KMS-11 (cell line): ENCODE measurements at regions not wholly inside any gene's neighbourhood (a gene's known extent, or its start where the extent isn't known, plus 50 kb on each side); places are given as distances from the start of the nearest gene placed in this dataset.

Source experiments
- H2AFZ ChIP-seq: fragments of 200-600 bp; sonication (generic); 2 replicates; pipeline ENCODE4 v1.6.1; 2016; ENCODE audit warnings: antibody characterized with exemption, mixed run types, low read depth
- H3K27ac ChIP-seq: fragments of 200-600 bp; sonication (generic); 2 replicates; pipeline ENCODE4 v1.6.1; 2016; ENCODE audit warnings: mild to moderate bottlenecking, mixed run types
- H3K27me3 ChIP-seq: fragments of 200-600 bp; sonication (generic); 2 replicates; pipeline ENCODE4 v1.6.1; 2017; ENCODE audit warnings: mild to moderate bottlenecking, low read depth, mixed run types, moderate library complexity; ENCODE audit not compliant: insufficient read depth
- H3K36me3 ChIP-seq: fragments of 200-600 bp; sonication (generic); 2 replicates; pipeline ENCODE4 v1.6.1; 2017; ENCODE audit warnings: mild to moderate bottlenecking, mixed run types; ENCODE audit not compliant: insufficient read depth
- H3K4me1 ChIP-seq: fragments of 200-600 bp; sonication (generic); 2 replicates; pipeline ENCODE4 v1.6.1; 2016; ENCODE audit warnings: mild to moderate bottlenecking, low read depth, mixed run types; ENCODE audit not compliant: poor library complexity, severe bottlenecking
- H3K4me2 ChIP-seq: fragments of 200-600 bp; sonication (generic); 2 replicates; pipeline ENCODE4 v1.7.0; 2016; ENCODE audit warnings: mild to moderate bottlenecking, mixed run types
- H3K4me3 ChIP-seq: fragments of 200-600 bp; sonication (generic); IDR thresholded peaks from 2 replicates; pipeline ENCODE4 v1.6.1; 2017; ENCODE audit warnings: low read depth, low read length, mixed read lengths; ENCODE audit not compliant: insufficient read depth
- H3K79me2 ChIP-seq: fragments of 200-600 bp; sonication (generic); 2 replicates; pipeline ENCODE4 v1.6.1; 2016; ENCODE audit warnings: low read depth, mixed run types; ENCODE audit not compliant: insufficient read depth
- H3K9ac ChIP-seq: fragments of 200-600 bp; sonication (generic); 2 replicates; pipeline ENCODE4 v1.6.1; 2016; ENCODE audit warnings: mild to moderate bottlenecking, mixed run types
- H4K20me1 ChIP-seq: fragments of 200-600 bp; sonication (generic); 2 replicates; pipeline ENCODE4 v1.6.1; 2016; ENCODE audit warnings: mild to moderate bottlenecking, mixed run types; ENCODE audit not compliant: insufficient read depth
- CTCF ChIP-seq: fragments of 200-600 bp; sonication (generic); conservative IDR thresholded peaks from 2 replicates; pipeline ENCODE4 v1.6.1; 2017; ENCODE audit warnings: low read depth, mild to moderate bottlenecking, antibody characterized with exemption, low read length, moderate library complexity, mixed read lengths

GRCh38 chr1:163794551-163794950 lies 472.8 kb downstream of the NUF2 start:
- H2AFZ ChIP-seq: no peak overlapping the region
- H3K79me2 ChIP-seq: no peaks in the 10 kb centered on the region
- no peaks in the 10 kb centered on the region for H3K4me1 ChIP-seq
- H3K27ac ChIP-seq: no peak overlapping the region
- TF ChIP-seq CTCF: no peak
- no peak overlapping the region for H3K4me2 ChIP-seq
- H3K27me3 ChIP-seq: no peaks in the 10 kb centered on the region
- H3K4me3 ChIP-seq: no peak overlapping the region
- H4K20me1 ChIP-seq: no peaks in the 10 kb centered on the region
- no peaks in the 10 kb centered on the region for H3K36me3 ChIP-seq
- H3K9ac ChIP-seq: no peak overlapping the region

DNA sequence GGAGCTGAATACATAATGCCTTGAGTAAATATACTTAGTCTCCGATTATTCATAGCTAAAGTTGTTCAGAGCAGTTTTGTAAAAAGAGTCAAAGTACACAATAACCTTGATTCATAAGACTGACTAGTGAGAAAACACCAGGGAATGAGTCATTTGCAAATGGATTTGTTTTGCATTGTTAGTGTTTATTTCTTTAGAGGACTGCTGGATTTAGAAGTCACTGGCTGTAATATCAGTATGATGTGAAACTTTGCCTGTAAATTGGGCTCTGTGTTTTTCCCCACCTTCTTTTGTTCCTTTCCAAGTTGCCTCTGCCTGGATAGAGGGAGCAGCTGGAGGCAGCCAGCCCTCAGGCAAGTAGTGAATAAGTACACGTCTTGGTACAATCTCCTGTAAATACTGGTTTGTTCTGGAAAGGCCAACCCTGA lies 474.7 kb downstream of the NUF2 start:
- Histone ChIP-seq H3K4me1 (no peaks in the 10 kb centered on the region), H3K36me3 (no peaks in the 10 kb centered on the region), H3K4me3 (no peak overlapping the region), H3K27me3 (no peaks in the 10 kb centered on the region), H4K20me1 (no peaks in the 10 kb centered on the region), H3K9ac (no peak overlapping the region), H3K79me2 (no peaks in the 10 kb centered on the region), H3K27ac (no peak overlapping the region), H2AFZ (no peak overlapping the region), H3K4me2 (no peak overlapping the region)
- TF ChIP-seq CTCF: no peak

DNA sequence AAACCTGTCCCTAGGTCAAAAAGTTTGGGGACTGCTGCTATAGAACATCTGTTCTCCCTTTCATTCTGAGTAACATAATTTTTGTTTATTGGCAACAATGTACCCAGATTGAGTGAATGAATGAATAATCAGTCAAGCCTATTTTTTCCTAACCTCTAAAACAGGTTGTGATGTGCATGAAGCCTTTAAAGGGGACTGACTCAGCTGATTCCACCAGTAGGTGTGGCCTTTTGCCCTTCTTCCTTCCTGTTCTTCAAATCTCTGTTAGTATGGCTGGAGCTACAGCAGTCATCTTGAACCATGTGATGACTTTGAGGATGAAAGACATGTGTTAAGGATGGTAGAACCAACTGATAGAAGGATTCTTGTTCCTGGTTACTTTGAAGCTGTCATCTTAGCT lies 476.1 kb downstream of the NUF2 start:
- Histone ChIP-seq H3K27ac (no peak overlapping the region), H2AFZ (no peak overlapping the region), H3K27me3 (no peaks in the 10 kb centered on the region), H3K4me2 (no peak overlapping the region), H3K9ac (no peak overlapping the region), H4K20me1 (no peaks in the 10 kb centered on the region), H3K79me2 (no peaks in the 10 kb centered on the region), H3K4me3 (no peak overlapping the region), H3K36me3 (no peaks in the 10 kb centered on the region), H3K4me1 (no peaks in the 10 kb centered on the region)
- TF ChIP-seq CTCF: no peak

- no peaks in the 10 kb centered on the region for H3K4me1 ChIP-seq
- H3K27ac ChIP-seq: no peak overlapping the region
- H3K4me3 ChIP-seq: no peak overlapping the region
- no peak overlapping the region for H3K9ac ChIP-seq
- TF ChIP-seq CTCF: no peak
- H3K4me2 ChIP-seq: no peak overlapping the region
- no peaks in the 10 kb centered on the region for H3K27me3 ChIP-seq
- no peaks in the 10 kb centered on the region for H4K20me1 ChIP-seq
- no peak overlapping the region for H2AFZ ChIP-seq
- H3K79me2 ChIP-seq: no peaks in the 10 kb centered on the region
- H3K36me3 ChIP-seq: no peaks in the 10 kb centered on the region
Observed at GRCh38 chr1:163799190-163799805, 477.5 kb downstream of the NUF2 start.
